ENCODE measurements at regions not wholly inside any gene's neighbourhood (a gene's known extent, or its start where the extent isn't known, plus 50 kb on each side); places are given as distances from the start of the nearest gene placed in this dataset.

DNA sequence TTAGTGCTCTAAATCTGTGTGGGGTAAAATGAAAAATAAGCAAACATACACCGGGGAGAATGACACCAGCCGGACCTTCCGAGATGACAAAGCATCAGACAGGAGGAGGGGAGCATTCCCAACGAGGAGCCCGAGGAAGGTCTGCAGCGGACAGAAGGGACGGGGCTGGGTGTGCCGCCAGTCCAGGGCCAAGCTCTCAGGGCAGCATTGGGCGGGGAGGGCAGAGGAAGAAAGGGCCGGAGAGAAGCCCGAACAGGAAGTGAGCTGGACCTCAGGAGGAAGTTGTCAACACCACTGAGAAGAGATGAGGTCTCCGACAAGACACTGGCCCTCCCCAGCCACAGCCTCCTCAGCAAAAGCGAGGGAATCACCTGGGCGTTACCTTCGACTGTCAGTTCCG lies 182.6 kb upstream of the RNF32 start:
- DNase-seq (ENCODE audit: low read depth in 2 of 3, low spot score in 1 of 3), result no peak

DNA sequence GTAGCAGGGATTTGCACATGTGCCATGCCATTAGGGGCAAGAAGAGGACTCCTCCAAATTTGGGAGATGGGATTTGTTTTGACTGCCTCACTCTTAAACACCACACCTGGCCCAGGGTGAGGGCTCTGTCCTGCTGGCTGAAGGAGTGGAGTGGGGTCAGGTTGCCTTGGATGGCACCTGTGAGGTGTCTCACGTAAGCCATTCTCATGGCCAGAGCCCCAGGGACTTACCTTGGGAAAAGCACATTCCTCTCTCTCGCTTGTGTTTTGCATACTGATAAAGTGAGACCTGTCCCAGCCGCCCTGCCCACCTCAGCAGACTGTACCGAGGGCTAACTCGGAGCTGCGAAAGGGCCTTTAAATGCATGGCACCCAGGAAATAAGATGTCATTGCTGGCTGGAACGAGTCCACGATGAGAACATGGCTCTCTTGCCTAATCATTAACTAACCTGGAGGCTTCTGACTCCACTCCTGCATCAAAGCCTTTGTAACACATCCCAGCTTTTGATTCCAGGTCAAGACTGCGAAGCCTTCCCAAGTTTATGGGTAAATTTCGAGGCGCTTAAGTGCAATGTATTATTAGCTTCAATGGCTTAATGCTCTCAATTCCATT lies 184.0 kb upstream of the RNF32 start:
- DNase-seq (ENCODE audit: low read depth in 2 of 3, low spot score in 1 of 3), result no peak

DNA sequence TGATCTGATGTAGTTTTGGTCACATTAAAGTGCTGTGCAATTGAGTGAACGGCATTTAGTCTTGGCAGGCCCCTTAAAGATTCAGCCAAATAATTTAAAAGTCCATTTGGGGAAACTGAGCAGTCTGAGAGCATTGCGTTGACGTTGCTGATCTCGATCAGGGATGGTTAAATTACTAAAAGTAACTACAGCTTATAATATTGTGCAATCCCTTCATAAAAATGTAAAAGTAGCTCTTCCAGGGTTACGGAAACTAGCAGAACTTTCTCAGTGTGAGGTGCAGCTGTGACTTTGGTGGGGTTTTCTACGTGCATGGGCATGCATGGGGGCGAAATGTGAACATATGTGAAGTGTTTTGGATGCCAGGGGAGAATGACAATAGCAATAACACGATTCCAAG lies 184.5 kb upstream of the RNF32 start:
- no peak for DNase-seq (ENCODE audit: low read depth in 2 of 3, low spot score in 1 of 3)

DNA sequence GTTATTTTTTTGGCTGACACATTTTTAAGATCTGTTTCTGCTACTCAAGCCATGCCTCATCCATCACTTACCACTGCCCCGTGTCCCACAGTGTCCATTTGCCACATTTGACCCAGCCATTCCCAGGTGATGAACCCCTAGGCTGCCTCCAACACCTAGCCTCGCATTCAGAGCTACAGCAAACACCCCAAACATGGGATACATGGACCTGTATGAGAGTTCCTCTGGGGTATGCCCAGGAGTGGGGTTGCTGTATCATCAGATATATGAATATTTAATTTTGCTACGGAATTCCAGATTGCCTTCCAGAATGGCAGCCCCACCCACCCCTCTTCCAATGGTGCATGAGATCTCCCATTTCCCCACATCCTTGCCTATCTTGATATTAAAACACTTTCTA lies 190.1 kb upstream of the RNF32 start:
- DNase-seq (ENCODE audit: low read depth in 2 of 3, low spot score in 1 of 3), result no peak

DNA sequence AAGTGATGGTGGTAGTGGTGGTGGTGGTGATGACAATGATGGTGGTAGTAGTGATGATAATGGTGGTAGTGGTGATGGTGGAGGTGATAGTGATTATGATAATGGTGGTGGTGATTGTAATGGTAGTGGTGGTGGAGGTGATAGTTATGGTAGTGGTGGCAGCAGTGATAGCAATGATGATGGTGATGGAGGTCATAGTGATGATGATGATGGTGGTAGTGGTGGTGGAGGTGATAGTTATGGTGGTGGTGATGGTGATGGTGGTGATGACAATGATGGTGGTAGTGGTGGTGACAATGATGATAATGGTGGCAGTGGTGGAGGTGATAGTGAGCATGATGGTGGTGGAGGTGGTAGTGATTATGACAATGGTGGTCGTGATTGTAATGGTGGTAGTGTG lies 191.7 kb upstream of the RNF32 start:
- DNase-seq (ENCODE audit: low read depth in 2 of 3, low spot score in 1 of 3), result no peak

DNA sequence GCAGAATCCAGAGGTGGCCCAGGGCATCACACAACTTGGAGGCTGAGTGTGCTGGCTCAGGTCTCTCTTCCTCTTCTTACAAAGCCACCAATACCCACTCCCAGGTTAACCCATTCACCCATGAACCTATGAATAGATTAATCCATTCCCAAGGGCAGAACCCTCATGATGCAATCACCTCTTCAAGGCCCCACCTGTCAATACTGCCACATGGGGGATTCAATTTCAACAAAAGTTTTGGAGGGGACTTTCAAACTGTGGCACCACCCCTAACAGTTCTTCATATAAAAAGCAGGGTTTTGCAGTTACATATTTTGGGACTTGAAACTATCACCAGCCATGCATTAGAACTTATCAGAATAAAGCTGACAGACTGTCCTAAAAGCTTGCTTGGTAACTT lies 193.6 kb upstream of the RNF32 start:
- DNase-seq (ENCODE audit: low read depth in 2 of 3, low spot score in 1 of 3), result no peak

DNA sequence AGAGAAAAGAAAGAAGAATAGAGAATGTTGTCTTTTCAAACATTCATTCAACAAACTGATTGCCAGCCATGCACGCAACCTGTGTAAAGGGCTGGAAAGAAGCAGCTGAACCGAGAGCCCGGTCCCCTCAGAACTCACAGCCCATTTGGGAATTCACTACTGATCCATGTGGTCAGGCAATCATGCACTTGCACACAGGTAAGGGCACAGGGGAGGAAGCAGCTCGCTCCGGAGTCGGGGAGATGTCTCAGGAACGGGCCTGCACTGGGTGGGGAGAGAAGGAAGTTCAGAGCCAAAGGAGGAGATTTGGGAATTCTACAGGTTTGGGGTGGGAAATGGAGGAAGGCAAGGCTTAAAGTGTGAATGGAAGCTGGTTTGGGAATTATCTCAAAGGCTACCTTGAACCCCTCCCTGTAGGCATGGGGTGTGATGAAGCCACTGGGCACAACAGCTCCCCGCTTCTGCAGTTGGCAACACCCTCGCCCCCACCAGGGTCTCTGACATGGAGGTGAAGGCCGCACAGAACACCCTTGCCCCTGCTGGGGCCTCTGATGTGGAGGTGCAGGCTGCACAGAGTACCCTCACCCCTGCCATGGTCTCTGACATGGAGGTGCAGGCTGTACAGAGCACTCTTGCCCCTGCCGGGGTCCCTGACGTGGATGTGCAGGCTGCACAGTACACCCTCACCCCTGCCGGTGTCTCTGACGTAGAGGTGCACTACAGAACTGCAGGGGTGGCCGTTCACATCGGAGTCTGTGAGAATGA lies 194.4 kb upstream of the RNF32 start:
- no peak for DNase-seq (ENCODE audit: low read depth in 2 of 3, low spot score in 1 of 3)

DNA sequence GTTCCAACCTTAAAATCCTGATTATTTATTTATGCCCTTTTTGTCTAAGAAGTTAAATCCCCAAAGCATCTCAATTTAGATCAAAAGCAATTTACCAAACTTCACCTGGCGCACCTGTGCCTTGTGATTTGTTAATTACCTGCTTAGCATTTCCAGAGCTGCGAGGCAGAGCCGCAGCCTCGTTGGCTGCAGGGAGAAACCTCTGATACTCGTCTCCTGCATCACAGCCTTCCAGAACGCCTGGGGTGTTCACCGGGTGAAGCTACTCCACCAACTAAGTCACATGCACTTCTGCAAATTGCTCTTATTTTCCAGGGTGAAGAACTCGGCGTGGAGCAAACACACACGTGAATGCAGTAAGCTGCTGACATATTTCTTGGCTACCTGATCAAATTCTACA lies 198.1 kb upstream of the RNF32 start:
- DNase-seq (ENCODE audit: low read depth in 2 of 3, low spot score in 1 of 3), result no peak

DNA sequence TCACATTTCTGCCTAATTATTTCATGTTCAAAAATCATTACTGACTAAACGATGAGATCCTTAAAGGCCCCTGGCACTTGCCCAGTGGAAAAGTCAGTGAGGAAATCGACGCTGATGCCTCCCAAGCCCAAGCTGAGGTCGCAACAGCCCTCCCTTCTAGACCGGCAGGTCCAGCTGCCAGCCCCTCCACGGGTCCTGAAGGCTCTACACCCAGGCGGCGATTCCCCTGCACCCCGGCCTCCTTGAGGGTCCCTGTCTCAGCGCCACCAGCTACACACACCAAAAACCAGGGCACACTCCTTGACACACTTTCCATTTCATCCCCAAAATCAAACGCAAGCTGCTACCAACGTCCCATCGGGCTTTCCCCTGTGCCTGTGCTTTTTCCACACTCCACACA lies 200.1 kb upstream of the RNF32 start:
- DNase-seq (ENCODE audit: low read depth in 2 of 3, low spot score in 1 of 3), result no peak

DNA sequence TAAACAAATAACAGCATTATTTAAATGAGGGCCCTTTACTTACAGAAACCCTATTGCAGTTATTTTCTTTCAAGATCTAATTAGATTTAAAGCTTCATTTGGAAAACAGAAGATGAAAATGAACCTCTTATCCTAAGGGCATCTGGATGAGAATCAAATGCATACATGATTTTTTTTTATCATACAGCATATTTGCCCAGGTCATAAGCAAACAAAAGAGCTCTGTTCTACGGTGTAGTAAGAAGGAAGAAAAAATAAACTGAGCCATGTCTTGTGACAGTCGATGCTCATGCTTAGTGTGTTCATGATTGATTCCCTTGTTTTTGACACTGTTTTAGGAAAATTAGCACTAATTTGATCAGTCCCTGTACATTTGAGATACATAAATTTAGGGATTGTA lies 202.6 kb upstream of the RNF32 start:
- DNase-seq (ENCODE audit: low read depth in 2 of 3, low spot score in 1 of 3), result no peak

DNA sequence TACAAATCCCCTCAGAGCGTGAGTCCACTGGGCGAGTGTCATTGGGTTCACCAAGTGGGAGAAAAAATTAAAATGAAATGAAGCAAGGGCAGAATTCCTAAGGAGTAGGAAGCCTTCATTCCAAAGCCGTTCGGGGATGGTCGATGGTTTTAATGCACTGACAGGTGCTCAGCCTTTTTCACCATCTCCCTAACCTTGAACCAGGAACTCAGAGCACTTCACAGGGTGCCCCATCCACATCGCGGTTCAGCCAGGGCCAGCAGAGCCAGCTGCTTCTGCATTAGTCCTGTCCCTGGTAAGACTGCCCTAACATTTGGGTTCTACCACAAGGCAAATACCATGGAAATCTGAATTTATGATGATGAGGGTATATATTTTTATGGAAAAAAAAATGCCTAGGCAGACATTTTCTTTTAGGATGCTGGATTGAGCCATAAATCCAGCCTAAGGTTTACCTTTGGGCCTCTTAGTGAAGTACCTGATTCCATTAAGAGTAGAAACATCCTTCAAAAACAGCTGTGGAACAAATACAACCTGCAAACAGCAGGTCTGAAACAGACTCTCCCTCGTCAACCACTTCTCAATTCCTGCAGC lies 203.5 kb upstream of the RNF32 start:
- DNase-seq (ENCODE audit: low read depth in 2 of 3, low spot score in 1 of 3), result no peak

DNA sequence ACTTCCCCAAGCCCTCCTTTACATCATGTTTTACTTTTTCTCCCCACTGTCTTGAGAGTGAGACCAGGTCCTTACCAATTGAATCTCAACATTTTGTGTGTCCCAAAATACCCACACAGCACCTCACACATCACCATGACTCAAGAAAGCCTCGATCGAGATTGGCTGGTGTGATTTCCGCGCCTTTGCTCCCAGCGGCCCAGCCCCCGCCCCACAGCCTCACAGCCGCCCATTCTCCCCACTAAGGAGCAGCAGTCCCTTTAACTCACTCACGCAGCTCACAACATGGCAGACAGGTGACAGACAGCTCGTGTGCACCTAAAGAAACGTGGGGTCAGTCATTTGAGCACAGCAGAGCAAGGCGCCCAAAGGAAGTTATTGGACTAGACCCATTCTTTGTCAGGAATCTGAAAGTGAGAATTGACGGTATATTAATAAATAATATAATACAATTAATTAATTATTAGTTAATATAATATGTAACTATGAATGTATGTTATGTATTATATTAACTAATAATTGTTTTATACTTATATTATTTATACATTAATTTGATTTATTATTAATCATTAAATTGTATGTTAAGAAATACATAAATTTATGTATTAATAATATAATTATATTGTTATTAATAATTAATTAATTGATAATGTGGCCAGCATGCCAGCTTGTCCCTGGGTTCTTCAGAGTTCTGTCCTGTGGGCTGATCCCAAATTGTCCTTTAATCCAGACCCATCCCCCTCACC lies 204.9 kb upstream of the RNF32 start:
- DNase-seq (ENCODE audit: low read depth in 2 of 3, low spot score in 1 of 3), result no peak

DNA sequence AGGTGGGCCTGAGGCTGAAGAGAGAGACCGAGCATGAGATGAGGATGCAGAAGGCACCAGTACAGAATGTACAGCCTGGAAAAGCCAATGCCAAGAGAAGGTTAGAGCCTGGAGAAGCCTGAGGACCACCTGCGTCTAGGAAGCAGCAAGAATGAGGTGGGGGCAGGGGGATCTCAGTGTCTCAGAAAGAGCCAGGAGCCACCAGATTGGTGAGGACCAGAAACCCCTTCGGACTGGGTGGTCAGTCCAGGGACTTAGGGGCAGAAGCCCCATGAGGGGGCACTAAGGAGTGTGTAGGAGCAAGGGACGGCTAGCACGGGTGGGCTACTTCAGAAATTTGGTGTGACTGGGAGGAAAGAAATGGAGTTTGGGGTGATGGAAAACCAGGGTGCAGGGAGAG lies 205.9 kb upstream of the RNF32 start:
- no peak for DNase-seq (ENCODE audit: low read depth in 2 of 3, low spot score in 1 of 3)

DNA sequence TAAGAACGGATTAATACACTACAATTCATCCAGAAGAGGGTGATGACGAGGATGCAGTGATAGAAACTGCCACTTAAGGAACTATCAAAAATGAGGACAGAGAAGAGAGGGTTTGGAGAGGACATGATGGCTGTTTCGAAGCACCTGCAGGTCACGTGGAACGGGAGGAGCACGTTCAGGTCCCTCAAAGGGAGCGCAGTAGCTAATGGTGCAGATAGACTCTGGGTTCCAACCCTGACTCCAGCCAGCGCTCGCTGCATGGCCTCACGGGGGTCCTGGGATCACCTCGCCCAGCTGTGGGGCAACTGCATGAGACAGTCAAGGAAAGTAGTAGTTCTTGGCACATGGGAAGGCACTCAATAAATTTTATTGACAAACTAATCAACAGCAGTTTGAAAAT lies 208.6 kb upstream of the RNF32 start:
- DNase-seq (ENCODE audit: low read depth in 2 of 3, low spot score in 1 of 3), result no peak

DNA sequence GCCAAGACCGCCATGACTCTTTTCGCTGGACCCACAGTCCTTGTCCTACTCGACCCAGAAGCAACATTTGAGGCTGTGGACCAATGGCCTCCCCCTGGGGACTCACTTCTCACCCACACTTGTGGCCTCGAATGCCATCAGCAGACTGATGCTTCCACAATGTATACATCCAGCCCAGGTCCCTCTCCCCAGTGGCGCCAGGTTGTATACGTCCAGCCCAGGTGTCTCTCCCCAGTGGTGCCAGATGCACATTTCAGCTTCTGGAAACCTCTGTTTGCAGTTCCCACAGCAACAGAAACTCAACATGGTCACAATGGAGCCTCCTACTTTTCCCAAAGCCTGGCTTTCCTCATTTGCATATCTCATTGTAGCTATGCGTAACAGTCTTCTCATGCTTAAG lies 210.5 kb upstream of the RNF32 start:
- no peak for DNase-seq (ENCODE audit: low read depth in 2 of 3, low spot score in 1 of 3)

DNA sequence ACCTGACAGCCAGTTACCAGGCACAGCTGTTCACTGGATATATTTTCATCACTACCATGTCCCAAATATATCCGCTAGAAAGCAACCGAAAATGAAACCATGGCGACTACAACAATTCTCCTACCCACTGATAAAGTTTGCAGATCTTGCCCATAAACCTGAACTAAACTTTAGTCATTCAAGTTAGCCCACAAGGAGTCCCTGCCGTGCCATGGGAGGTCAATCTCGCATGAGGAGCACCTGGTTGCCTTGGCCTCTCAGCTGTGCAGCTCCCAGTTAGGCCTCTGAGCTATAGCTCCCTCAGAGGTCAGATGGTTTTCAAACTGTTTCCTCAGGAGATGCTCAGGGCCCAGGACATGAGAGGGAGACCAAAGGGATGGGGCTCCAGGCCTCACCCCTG lies 211.1 kb upstream of the RNF32 start:
- DNase-seq (ENCODE audit: low read depth in 2 of 3, low spot score in 1 of 3), result no peak

DNA sequence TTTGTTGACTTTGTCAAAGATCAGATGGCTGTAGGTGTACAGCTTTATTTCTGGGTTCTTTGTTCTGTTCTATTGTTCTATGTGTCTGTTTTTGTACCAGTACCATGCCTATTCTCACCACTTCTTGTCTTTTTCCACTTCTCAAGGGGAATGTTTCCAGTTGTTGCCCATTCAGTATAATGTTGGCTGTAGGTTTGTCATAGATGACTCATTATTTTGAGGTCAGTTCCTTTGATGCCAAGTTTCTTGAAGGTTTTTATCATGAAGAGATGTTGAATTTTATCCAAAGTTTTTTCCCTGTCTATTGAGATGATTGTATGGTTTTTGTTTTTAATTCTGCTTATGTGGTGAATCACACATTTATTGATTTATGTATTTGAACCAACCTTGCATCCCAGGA lies 216.7 kb upstream of the RNF32 start:
- DNase-seq (ENCODE audit: low read depth in 2 of 3, low spot score in 1 of 3), result no peak

DNA sequence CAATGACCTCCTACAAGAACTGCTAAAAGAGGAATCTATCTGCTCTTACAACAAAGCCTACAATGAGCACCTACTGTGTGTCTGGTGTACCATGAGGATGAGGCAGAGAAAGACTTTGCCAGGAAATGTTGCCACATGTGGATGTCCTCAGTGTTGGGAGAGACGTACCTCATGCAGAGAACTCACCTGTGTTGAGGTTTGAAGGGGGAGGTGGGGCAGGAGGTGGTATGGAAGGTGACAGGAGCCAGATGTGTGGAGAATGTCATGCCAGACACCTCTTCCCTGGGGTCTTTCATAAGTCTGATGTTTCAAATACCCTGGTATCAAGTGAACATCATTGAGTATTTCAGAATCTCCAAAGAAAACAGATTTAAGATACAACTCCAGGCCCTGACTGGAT lies 220.1 kb upstream of the RNF32 start:
- DNase-seq (ENCODE audit: low read depth in 2 of 3, low spot score in 1 of 3), result no peak

DNA sequence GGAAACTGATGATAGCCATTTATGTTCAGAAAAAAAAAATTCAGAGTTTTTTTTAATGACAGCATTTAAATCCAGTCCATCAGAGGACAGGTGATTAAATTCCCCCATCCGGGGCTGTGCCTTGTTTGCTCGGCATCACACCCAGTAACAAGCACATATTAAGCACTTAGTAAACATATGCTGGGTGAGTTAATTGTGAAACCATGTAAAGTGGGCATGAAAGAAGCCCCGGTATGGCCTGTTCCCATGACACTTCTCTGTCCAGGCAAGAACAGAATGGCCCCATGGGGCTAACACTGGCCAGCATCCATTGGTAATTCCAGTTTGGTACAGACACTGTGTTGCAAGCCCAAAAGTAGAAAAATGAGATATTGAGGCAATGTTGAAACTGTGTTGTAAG lies 220.8 kb upstream of the RNF32 start:
- DNase-seq (ENCODE audit: low read depth in 2 of 3, low spot score in 1 of 3), result no peak

DNA sequence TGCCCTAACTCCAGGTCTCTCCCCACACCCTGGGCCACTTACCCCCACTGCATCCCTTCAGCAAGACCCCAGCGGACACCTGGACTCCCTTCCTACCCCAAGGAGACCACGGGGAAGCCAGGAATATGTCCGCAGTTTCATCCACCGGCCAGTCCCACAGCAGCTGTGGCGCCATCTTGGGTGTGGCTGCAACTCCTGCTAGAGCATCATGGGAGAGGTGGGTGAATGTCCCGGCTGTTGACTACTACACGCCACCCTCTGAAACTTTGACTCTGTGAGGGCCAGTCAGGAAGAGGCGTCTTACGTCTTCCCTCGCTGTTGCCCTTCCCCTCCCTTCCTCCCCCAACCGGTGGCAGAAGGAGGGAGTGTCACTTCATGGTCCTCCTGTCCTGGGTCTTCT lies 238.3 kb upstream of the RNF32 start:
- DNase-seq (ENCODE audit: low read depth in 2 of 3, low spot score in 1 of 3), result no peak

DNA sequence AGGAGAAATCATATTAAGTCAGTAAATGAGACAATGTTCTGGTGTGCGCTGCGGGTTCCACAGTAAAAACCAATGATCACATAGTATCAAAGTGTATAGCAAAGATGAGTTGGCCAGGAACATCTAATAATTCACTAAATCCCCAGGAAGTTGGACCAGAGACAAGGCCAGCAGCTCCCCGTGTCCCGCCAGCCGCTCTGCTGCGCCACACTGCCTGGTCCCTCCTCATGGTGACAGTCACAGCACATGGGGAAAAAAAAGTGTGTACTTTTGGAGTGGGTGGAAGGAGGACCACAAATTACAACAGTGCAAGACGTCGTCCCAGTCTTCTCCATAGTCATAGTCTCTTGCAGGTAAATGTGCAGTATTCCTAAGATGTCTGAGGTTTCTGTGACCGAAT lies 239.0 kb upstream of the RNF32 start:
- no peak for DNase-seq (ENCODE audit: low read depth in 2 of 3, low spot score in 1 of 3)

DNA sequence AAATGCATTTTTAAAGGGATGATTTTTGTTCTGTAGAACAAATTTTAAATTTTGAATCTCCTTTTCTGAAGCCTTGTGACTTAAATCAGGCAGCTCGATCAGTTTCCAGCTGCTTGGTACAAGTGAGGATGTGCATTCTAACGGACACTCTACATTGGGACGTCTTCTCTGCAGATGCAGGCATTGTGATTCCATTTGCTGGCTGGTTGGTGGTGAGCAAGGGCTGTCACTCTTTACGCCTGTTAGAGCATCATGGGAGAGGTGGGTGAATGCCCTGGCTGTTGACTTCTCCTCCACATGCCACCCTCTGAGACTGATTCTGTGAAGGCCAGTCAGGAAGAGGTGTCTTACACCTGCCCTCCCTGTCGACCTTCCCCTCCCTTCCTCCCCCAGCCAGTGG lies 240.5 kb upstream of the RNF32 start:
- DNase-seq (ENCODE audit: low read depth in 2 of 3, low spot score in 1 of 3), result no peak
